ENCODE measurements at regions not wholly inside any gene's neighbourhood (a gene's known extent, or its start where the extent isn't known, plus 50 kb on each side); places are given as distances from the start of the nearest gene placed in this dataset.

- no peak for TF ChIP-seq CTCF (IDR thresholded peaks at IDR 0.05)
- TF ChIP-seq RCOR1 (IDR thresholded peaks at IDR 0.05; ENCODE audit: low read length): no peak
- TF ChIP-seq RAD21 (IDR thresholded peaks at IDR 0.05; ENCODE audit: low read length): no peak
- TF ChIP-seq EZH2phosphoT487 (IDR thresholded peaks at IDR 0.05; ENCODE audit: borderline replicate concordance, low read depth): no peak
- no peak for TF ChIP-seq SMC3 (IDR thresholded peaks at IDR 0.05; ENCODE audit: low read depth, low read length)
- no peak for TF ChIP-seq NRF1 (IDR thresholded peaks at IDR 0.05; ENCODE audit: low read depth, low read length)
- TF ChIP-seq USF1 (IDR thresholded peaks at IDR 0.05; ENCODE audit: borderline replicate concordance, low read depth): no peak
- no peak for TF ChIP-seq EP300 (IDR thresholded peaks at IDR 0.05; ENCODE audit: borderline replicate concordance in 1 of 2, low read depth in 1 of 2, low read length in 1 of 2)
- TF ChIP-seq FOSL2 (IDR thresholded peaks at IDR 0.05; ENCODE audit: borderline replicate concordance, low read depth): no peak
Observed at GRCh38 chr3:127485396-127486170, 105.0 kb downstream of the TPRA1 start.

Data from SK-N-SH (cell line).